Neural crest cell (in vitro differentiated cells): ENCODE measurements at regions not wholly inside any gene's neighbourhood (a gene's known extent, or its start where the extent isn't known, plus 50 kb on each side); places are given as distances from the start of the nearest gene placed in this dataset.

Experiments
- DNase-seq: peaks from one replicate; pipeline ENCODE4 v3.0.0; 2021; ENCODE audit warnings: low read depth, mixed read lengths, low spot score
- H3K27ac Mint-ChIP-seq: one replicate; pipeline ENCODE4 v1.8.0; 2021; ENCODE audit warnings: mild to moderate bottlenecking, mixed read lengths; ENCODE audit not compliant: unreplicated experiment
- H3K27me3 Mint-ChIP-seq: 2 replicates; pipeline ENCODE4 v1.8.0; 2021; ENCODE audit warnings: low read depth, mild to moderate bottlenecking, mixed read lengths
- H3K36me3 Mint-ChIP-seq: 2 replicates; pipeline ENCODE4 v1.8.0; 2021; ENCODE audit warnings: low read depth, mild to moderate bottlenecking, mixed read lengths
- H3K4me1 Mint-ChIP-seq: 2 replicates; pipeline ENCODE4 v1.8.0; 2021; ENCODE audit warnings: mixed read lengths
- H3K4me3 Mint-ChIP-seq: one replicate; pipeline ENCODE4 v1.8.0; 2021; ENCODE audit warnings: mild to moderate bottlenecking, mixed read lengths
- H3K9me3 Mint-ChIP-seq: 2 replicates; pipeline ENCODE4 v1.8.0; 2021; ENCODE audit warnings: mixed read lengths
- CTCF ChIP-seq: fragments of 200-600 bp; sonication (generic); conservative IDR thresholded peaks from 2 replicates; pipeline ENCODE4 v1.5.0; 2021; ENCODE audit warnings: antibody characterized with exemption, mild to moderate bottlenecking

DNA sequence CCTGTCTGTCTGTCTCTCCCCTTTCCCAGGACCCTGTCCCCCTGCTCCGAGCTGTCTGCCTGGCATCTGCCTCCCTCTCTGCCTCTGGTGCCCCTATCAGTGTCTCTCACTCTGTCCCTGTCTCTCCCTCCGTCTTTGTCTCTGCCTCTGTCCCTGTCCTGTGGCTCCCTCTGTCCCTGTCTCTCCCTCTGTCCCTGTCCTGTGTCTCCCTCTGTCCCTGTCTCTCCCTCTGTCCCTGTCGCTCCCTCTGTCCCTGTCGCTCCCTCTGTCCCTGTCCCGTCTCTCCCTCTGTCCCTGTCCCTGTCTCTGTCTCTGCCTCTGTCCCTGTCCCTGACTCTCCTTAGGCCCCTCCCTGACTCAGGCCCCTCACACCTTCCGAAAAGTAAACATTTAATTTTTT is 75.0 kb upstream of the PAX2 start:
- H3K27me3 Mint-ChIP-seq = peaks cover 94% of the 10 kb centered on the region

DNA sequence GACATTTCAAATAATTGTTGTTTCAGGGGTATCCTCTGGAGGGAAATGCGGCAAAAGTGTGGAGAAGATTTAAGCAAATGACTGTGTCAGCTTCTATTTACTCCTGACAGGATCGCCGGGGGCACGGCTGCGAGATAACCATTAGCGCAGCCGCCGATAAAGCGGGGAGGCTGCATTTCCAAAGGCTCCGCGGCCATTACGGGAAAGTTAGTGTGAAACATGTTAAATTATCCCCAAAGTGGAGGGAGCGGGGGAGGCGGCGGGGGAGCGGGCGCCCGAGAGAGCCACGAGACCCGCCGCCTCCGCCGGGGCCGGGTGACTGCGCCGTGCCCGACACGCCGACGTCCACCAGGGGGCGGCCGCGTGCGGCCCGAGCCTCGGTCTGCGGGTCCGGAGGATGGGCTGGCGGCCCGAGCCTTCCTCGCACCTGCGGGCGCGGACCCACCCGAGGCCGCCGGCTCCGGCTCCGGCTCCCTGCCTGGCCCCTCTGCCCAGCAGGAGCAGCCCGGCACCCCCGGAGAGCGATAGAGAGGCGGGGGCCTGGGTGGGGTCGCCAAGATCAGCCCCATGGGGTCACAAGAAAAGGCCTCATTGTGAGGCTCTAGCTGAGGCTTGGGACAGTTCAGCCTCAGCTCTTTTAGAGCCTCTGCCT is 74.4 kb upstream of the PAX2 start:
- Mint-ChIP-seq H3K27ac (no peak overlapping the region), H3K4me3 (no peak overlapping the region)

More for the DNA sequence above, 75.0 kb upstream of the PAX2 start:
- Mint-ChIP-seq H3K9me3 (no peaks in the 10 kb centered on the region), H3K4me1 (no peaks in the 10 kb centered on the region), H3K36me3 (no peaks in the 10 kb centered on the region), H3K4me3 (no peak overlapping the region), H3K27ac (no peak overlapping the region)
- no peak for TF ChIP-seq CTCF
- no peak for DNase-seq

DNA sequence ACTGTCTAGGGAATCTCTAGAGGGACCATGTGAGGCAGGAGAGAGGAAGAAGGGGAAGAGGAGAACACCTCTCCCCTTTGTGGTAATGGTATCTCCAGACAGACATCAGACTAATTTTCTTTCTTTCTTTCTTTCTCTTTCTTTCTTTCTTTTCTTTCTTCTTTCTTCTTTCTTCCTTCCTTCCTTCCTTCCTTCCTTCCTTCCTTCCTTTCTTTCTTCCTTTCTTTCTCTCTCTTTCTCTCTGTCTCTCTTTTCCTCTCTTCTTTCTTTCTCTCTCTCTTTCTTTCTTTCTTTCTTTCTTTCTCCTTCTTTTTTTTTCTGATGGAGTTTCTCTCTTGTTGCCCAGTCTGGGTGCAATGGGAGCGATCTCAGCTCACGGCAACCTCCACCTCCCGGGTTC is 73.2 kb upstream of the PAX2 start:
- no peak for TF ChIP-seq CTCF
- H3K27me3 Mint-ChIP-seq = peaks cover 97% of the 10 kb centered on the region
- no peaks in the 10 kb centered on the region for H3K4me1 Mint-ChIP-seq
- no peak overlapping the region for H3K27ac Mint-ChIP-seq
- no peak for DNase-seq
- no peaks in the 10 kb centered on the region for H3K9me3 Mint-ChIP-seq
- H3K36me3 Mint-ChIP-seq = no peaks in the 10 kb centered on the region
- no peak overlapping the region for H3K4me3 Mint-ChIP-seq

More for the DNA sequence above, 74.4 kb upstream of the PAX2 start:
- Mint-ChIP-seq H3K4me1 (no peaks in the 10 kb centered on the region), H3K36me3 (no peaks in the 10 kb centered on the region), H3K27me3 (peaks cover 94% of the 10 kb centered on the region), H3K9me3 (no peaks in the 10 kb centered on the region)
- DNase-seq = peak; percentile 57
- TF ChIP-seq CTCF = peak; percentile 84

- H3K4me3 Mint-ChIP-seq = no peak overlapping the region
- no peaks in the 10 kb centered on the region for H3K36me3 Mint-ChIP-seq
- no peaks in the 10 kb centered on the region for H3K4me1 Mint-ChIP-seq
- H3K27me3 Mint-ChIP-seq = peaks cover 99% of the 10 kb centered on the region
- H3K27ac Mint-ChIP-seq = no peak overlapping the region
- H3K9me3 Mint-ChIP-seq = no peaks in the 10 kb centered on the region
- DNase-seq = no peak
- TF ChIP-seq CTCF = no peak
Observed at GRCh38 chr10:100677290-100677945, 68.0 kb upstream of the PAX2 start.

GRCh38 chr10:100679327-100679726 is 66.1 kb upstream of the PAX2 start:
- H3K4me3 Mint-ChIP-seq = no peak overlapping the region
- no peaks in the 10 kb centered on the region for H3K9me3 Mint-ChIP-seq
- H3K27ac Mint-ChIP-seq = no peak overlapping the region
- no peak for TF ChIP-seq CTCF
- H3K36me3 Mint-ChIP-seq = no peaks in the 10 kb centered on the region
- peaks cover 99% of the 10 kb centered on the region for H3K27me3 Mint-ChIP-seq
- H3K4me1 Mint-ChIP-seq = peaks cover under 1% of the 10 kb centered on the region
- no peak for DNase-seq
